Immature natural killer cell (primary cell): ENCODE measurements at regions not wholly inside any gene's neighbourhood (a gene's known extent, or its start where the extent isn't known, plus 50 kb on each side); places are given as distances from the start of the nearest gene placed in this dataset.
"Not testable (repeated sequence)": the region's sequence is repeated elsewhere in the genome, so short reads cannot be mapped to it uniquely, and the experiment has no call there.

Experiments used
- DNase-seq, 3 donors: peaks; one replicate each; pipeline ENCODE4 v3.0.0; 2022; ENCODE audit warnings: mixed read lengths in 1 of 3
- H3K27ac Mint-ChIP-seq, 6 donors: one replicate each; pipeline ENCODE4 v1.8.0; 2020; ENCODE audit warnings: mixed read lengths in 6 of 6, mild to moderate bottlenecking in 5 of 6, inconsistent platforms in 4 of 6, moderate library complexity in 3 of 6
- H3K27me3 Mint-ChIP-seq, 3 donors: one replicate each; pipeline ENCODE4 v1.8.0; 2020 to 2021; ENCODE audit warnings: low read depth in 3 of 3, mild to moderate bottlenecking in 3 of 3, mixed read lengths in 3 of 3, moderate library complexity in 3 of 3, inconsistent platforms in 1 of 3
- H3K36me3 Mint-ChIP-seq, 3 donors: one replicate each; pipeline ENCODE4 v1.8.0; 2020; ENCODE audit warnings: mixed read lengths in 3 of 3, inconsistent platforms in 2 of 3, mild to moderate bottlenecking in 2 of 3
- H3K4me1 Mint-ChIP-seq, 2 donors: one replicate each; pipeline ENCODE4 v1.8.0; 2020; ENCODE audit warnings: inconsistent platforms in 2 of 2, mild to moderate bottlenecking in 2 of 2, mixed read lengths in 2 of 2, moderate library complexity in 1 of 2
- H3K4me3 Mint-ChIP-seq, 5 donors: one replicate each; pipeline ENCODE4 v1.8.0; 2020; ENCODE audit warnings: mild to moderate bottlenecking in 5 of 5, mixed read lengths in 5 of 5, inconsistent platforms in 3 of 5, moderate library complexity in 3 of 5
- H3K9me3 Mint-ChIP-seq, 6 donors: one replicate each; pipeline ENCODE4 v1.8.0; 2020; ENCODE audit warnings: mild to moderate bottlenecking in 6 of 6, mixed read lengths in 6 of 6, inconsistent platforms in 4 of 6, moderate library complexity in 3 of 6

GRCh38 chr5:18466731-18467130, 832.5 kb downstream of the TAF11L14 start:
- Mint-ChIP-seq H3K9me3 (peaks cover 0 to 14% (median 6%) of the 10 kb centered on the region in 6 donors), H3K4me1 (no peaks in the 10 kb centered on the region), H3K36me3 (no peaks in the 10 kb centered on the region), H3K27me3 (no peaks in the 10 kb centered on the region), H3K27ac (no peak overlapping the region), H3K4me3 (no peak overlapping the region)
- DNase-seq, result no peak

GRCh38 chr5:18471791-18472190, 837.5 kb downstream of the TAF11L14 start:
- H3K9me3 Mint-ChIP-seq, result peaks cover 4 to 11% (median 6%) of the 10 kb centered on the region in 6 donors
- not testable (repeated sequence) for DNase-seq, H3K4me3 Mint-ChIP-seq, H3K36me3 Mint-ChIP-seq, H3K27me3 Mint-ChIP-seq, H3K4me1 Mint-ChIP-seq, H3K27ac Mint-ChIP-seq

DNA sequence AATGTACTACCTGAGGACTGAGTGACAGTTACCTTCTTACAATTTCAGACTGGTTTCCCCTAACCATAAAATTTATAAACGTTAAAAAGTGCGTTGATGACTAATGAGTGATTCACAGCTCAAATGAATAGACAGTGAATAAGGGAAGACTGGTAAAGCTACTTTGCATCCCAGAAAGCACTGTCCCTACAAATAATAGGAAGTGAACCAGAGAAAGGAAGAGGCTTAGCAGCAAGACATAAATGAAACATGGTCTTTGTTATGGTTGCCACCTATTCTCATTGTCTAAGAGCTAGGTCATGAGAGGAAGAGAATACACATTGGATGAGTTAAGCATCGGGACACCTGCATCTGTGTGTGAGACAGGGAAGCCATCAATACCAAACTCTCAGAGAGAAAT, 849.2 kb downstream of the TAF11L14 start:
- DNase-seq, result no peak
- no peak overlapping the region for H3K27ac Mint-ChIP-seq
- no peaks in the 10 kb centered on the region for H3K36me3 Mint-ChIP-seq
- H3K4me3 Mint-ChIP-seq, result no peak overlapping the region
- no peaks in the 10 kb centered on the region for H3K27me3 Mint-ChIP-seq
- peaks cover 3 to 25% (median 6%) of the 10 kb centered on the region in 6 donors for H3K9me3 Mint-ChIP-seq
- H3K4me1 Mint-ChIP-seq, result no peaks in the 10 kb centered on the region

DNA sequence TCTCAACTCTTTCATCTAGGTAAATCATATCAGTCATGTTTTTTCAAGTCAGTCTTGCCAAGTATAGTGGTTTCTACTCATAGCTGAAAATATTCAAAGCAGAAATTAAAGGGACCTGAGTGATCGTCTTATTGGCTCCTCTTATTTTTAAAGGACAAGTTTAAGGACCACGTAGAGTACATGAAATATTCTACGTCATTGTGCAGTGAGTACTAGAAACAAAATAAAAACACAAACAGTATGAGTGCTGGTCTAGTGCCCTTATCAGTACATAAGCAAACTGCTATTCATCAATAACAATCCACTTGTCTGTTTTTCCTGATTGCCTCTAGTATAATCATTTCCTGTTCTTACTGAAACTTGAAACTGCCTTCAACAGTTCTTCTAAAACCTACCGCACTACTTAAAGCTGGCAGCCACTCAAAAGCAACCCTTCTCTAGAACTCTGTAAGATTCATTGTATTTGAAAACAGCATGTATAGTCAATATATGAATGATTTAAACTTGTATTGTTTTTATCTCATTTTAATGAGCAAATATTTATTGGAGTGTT, 853.7 kb downstream of the TAF11L14 start:
- Mint-ChIP-seq H3K27me3 (no peaks in the 10 kb centered on the region), H3K36me3 (peaks cover 0 to 3% (median 0%) of the 10 kb centered on the region in 3 donors), H3K27ac (no peak overlapping the region), H3K4me1 (no peaks in the 10 kb centered on the region), H3K9me3 (peaks cover 6 to 32% (median 13%) of the 10 kb centered on the region in 6 donors), H3K4me3 (no peak overlapping the region)
- no peak for DNase-seq

GRCh38 chr5:18489703-18490102, 855.4 kb downstream of the TAF11L14 start:
- Mint-ChIP-seq H3K4me3 (no peak overlapping the region), H3K27ac (no peak overlapping the region)

DNA sequence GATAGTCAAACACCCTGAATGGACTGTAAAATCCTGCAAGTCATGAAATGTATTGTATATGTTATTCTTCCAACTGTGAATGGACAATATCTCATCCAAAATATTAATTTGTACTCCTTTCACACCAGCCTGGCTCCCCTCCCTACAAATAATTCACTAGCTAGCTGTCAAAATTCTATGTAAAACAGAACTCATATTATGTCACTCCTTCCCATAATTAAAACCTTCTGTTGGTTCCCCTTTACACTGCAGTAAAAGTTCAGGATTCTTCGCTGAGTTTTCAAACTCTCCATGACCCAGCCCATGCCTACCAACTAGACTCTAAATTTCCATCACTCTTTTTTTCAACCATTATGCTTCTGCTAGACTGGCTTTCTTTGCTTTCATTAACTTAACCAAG, 857.1 kb downstream of the TAF11L14 start:
- DNase-seq, result no peak
- Mint-ChIP-seq H3K36me3 (peaks cover 0 to 3% (median 0%) of the 10 kb centered on the region in 3 donors), H3K4me3 (no peak overlapping the region), H3K9me3 (peaks cover 8 to 28% (median 17%) of the 10 kb centered on the region in 6 donors), H3K27me3 (peaks cover 0 to 1% (median 0%) of the 10 kb centered on the region in 3 donors), H3K27ac (no peak overlapping the region), H3K4me1 (no peaks in the 10 kb centered on the region)

More at GRCh38 chr5:18489703-18490102, 855.4 kb downstream of the TAF11L14 start:
- Mint-ChIP-seq H3K27me3 (peaks cover 0 to 1% (median 0%) of the 10 kb centered on the region in 3 donors), H3K4me1 (no peaks in the 10 kb centered on the region), H3K9me3 (peaks cover 4 to 25% (median 16%) of the 10 kb centered on the region in 6 donors), H3K36me3 (peaks cover 0 to 3% (median 0%) of the 10 kb centered on the region in 3 donors)
- no peak for DNase-seq

DNA sequence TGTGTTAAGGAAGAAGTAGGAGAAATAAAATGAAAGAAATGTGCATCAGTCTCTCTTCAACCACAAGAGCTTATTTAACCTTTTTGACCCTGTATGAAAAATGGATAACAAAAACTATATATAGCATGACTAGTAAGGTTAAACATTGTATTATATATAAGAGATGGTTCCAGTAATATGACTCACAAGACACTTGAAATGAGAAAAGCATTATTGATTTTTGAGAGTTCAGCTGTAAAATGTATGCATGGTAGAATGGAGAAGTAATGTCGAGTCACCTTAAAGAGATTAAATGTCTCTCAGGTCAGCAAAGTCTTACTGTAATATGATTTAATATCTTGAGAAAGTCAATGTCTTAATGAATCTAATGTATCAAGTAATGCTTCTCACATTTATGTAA, 860.9 kb downstream of the TAF11L14 start:
- peaks cover 11 to 25% (median 17%) of the 10 kb centered on the region in 6 donors for H3K9me3 Mint-ChIP-seq

DNA sequence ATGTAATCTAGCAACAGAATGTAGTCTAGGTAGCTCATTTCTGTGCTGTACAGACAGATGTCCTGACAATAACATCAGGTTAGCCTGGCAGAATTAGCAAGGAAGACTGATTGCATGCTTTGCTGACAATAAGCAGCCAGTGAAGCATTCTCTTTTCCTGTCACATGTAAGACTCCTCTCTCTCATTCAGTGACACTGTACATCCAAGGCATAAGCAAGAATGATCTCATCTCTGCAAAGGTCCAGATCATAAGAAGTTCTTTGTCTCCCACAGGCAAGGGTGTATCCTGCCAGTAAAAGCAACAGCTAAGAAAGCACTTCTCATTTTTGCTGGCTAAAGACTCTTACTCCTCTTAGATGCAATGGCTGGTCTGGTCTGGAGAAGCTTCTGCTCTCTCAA, 861.8 kb downstream of the TAF11L14 start:
- no peaks in the 10 kb centered on the region for H3K36me3 Mint-ChIP-seq
- no peak overlapping the region for H3K27ac Mint-ChIP-seq
- peaks cover 9 to 20% (median 15%) of the 10 kb centered on the region in 6 donors for H3K9me3 Mint-ChIP-seq
- DNase-seq, result no peak
- H3K4me1 Mint-ChIP-seq, result no peaks in the 10 kb centered on the region
- H3K4me3 Mint-ChIP-seq, result no peak overlapping the region
- H3K27me3 Mint-ChIP-seq, result peaks cover 0 to 1% (median 0%) of the 10 kb centered on the region in 3 donors

More for the DNA sequence above, 860.9 kb downstream of the TAF11L14 start:
- Mint-ChIP-seq H3K27me3 (peaks cover 0 to 1% (median 0%) of the 10 kb centered on the region in 3 donors), H3K36me3 (peaks cover 0 to 3% (median 0%) of the 10 kb centered on the region in 3 donors), H3K4me1 (no peaks in the 10 kb centered on the region), H3K4me3 (no peak overlapping the region), H3K27ac (no peak overlapping the region)
- no peak for DNase-seq

- no peak overlapping the region for H3K27ac Mint-ChIP-seq
- no peak for DNase-seq
- peaks cover 2 to 14% (median 10%) of the 10 kb centered on the region in 6 donors for H3K9me3 Mint-ChIP-seq
- H3K36me3 Mint-ChIP-seq, result no peaks in the 10 kb centered on the region
- peaks cover 0 to 1% (median 0%) of the 10 kb centered on the region in 3 donors for H3K27me3 Mint-ChIP-seq
- no peaks in the 10 kb centered on the region for H3K4me1 Mint-ChIP-seq
- no peak overlapping the region for H3K4me3 Mint-ChIP-seq
Measured at GRCh38 chr5:18497089-18497488, 862.8 kb downstream of the TAF11L14 start.

DNA sequence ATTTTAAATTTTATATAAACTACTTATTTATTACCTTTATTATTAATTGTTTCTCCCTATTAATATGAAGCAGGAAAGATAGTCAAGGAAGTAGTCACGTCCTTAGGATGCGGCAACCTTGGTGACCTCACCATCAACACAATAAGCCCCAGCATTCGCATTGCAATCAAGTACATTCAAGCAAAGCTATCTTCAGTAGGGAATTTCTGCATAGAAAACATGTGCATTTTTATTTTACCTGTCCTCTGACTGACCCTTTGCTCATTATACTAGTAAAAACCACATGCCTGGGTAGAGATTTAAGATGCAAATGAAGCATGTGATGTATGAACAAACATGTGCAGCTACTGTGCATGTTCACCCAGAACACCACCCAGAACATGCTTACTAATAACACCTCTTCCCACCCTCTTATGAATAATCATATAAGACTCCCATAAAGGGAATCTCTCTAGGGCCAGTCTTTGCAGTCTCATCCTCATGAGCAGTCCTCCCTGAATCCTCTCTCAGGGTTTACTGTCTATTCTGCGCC, 869.6 kb downstream of the TAF11L14 start:
- no peak overlapping the region for H3K27ac Mint-ChIP-seq
- peaks cover 6 to 46% (median 21%) of the 10 kb centered on the region in 6 donors for H3K9me3 Mint-ChIP-seq
- no peaks in the 10 kb centered on the region for H3K4me1 Mint-ChIP-seq
- no peak overlapping the region for H3K4me3 Mint-ChIP-seq
- no peaks in the 10 kb centered on the region for H3K27me3 Mint-ChIP-seq
- DNase-seq, result no peak
- H3K36me3 Mint-ChIP-seq, result no peaks in the 10 kb centered on the region

DNA sequence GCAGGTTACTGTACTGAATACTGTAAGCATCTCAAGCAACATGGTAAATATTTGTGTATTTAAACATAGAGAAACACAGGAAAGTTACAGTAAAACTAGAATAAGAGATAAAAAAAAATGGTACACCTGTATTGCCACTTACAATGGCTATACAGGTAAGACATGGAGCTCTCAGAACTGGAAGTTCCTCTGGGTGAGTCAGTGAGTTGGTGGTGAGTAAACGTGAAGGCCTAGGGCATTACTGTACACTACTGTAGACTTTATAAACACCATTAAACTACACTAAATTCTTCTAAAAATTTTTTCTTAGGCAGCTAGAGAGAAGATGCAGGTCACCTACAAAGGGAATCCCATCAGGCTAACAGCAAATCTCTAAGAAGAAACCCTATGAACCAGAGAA, 872.9 kb downstream of the TAF11L14 start:
- DNase-seq, result no peak
- Mint-ChIP-seq H3K4me1 (no peaks in the 10 kb centered on the region), H3K4me3 (no peak overlapping the region)

DNA sequence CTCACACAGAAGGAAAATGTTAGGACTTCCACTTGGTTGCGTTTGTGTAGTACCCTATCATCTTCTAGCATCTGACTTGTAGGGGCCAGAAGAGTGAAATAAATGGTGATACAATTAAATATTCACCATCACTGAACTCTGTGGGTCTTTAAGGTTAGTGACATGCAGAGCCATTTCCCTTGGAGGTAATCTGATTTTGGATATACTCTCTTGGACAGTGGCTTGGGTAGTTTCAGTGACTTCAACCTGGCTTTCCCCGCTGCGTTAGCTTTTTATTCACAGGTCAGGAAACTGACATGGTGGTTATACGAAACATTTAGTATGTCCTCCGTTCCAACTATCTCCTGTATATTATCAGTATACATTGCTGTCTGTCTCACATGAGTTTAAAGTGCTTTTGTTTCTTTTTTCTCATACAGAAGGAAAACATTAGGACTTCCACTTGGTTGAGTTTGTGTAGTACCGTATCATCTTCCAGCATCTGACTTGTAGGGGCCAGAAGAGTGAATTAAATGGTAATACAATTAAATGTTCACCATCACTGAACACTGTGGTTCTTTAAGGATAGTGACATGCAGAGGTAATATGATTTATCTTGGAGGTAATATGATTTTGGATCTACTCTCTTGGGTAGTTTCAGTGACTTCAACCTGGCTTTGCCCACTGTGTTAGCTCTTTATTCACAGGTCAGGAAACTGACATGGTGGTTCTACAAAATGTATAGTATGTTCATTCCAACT, 883.6 kb downstream of the TAF11L14 start:
- Mint-ChIP-seq H3K27ac (no peak overlapping the region), H3K9me3 (peaks cover 7 to 39% (median 24%) of the 10 kb centered on the region in 6 donors), H3K4me1 (no peaks in the 10 kb centered on the region), H3K4me3 (no peak overlapping the region), H3K27me3 (peaks cover 0 to 2% (median 0%) of the 10 kb centered on the region in 3 donors), H3K36me3 (no peaks in the 10 kb centered on the region)
- no peak for DNase-seq

More for the DNA sequence above, 872.9 kb downstream of the TAF11L14 start:
- Mint-ChIP-seq H3K9me3 (peaks cover 8 to 51% (median 23%) of the 10 kb centered on the region in 6 donors), H3K27me3 (no peaks in the 10 kb centered on the region), H3K27ac (no peak overlapping the region), H3K36me3 (no peaks in the 10 kb centered on the region)

GRCh38 chr5:18523380-18523779, 889.1 kb downstream of the TAF11L14 start:
- H3K27me3 Mint-ChIP-seq, result peaks cover 0 to 2% (median 0%) of the 10 kb centered on the region in 3 donors
- H3K27ac Mint-ChIP-seq, result no peak overlapping the region
- no peaks in the 10 kb centered on the region for H3K4me1 Mint-ChIP-seq
- H3K36me3 Mint-ChIP-seq, result no peaks in the 10 kb centered on the region
- H3K9me3 Mint-ChIP-seq, result peaks cover 2 to 31% (median 17%) of the 10 kb centered on the region in 6 donors
- DNase-seq, result no peak
- H3K4me3 Mint-ChIP-seq, result no peak overlapping the region

DNA sequence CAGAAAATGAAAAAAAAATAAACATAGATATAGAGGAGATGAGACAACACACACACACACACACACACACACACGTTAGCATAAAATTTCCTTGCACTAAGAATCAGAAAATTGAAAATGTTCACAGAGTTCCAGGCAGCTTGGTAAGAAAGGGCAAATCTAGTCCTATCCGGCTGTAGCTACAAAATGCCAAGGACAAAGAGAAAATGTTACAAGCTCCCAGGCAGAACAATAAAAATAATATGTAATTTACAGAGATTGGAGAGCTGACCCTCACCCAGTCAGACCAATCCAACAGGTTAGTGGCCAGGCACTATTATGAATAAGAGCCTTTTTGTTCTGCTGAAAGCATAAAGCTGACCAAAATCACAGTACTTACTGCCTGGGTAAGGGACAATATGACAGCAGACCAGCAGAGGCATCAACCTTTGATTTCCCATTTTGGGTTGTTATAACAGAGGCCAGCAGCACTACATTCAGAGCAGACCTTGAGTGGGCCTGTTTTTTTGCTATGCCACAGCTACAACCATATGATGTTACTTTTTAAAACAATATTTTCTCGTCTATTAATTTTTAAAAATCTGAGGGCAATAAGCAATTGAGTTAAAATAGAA, 892.6 kb downstream of the TAF11L14 start:
- no peak overlapping the region for H3K27ac Mint-ChIP-seq
- H3K9me3 Mint-ChIP-seq, result peaks cover 2 to 19% (median 6%) of the 10 kb centered on the region in 6 donors
- DNase-seq, result no peak
- H3K27me3 Mint-ChIP-seq, result peaks cover 0 to 2% (median 0%) of the 10 kb centered on the region in 3 donors
- no peaks in the 10 kb centered on the region for H3K4me1 Mint-ChIP-seq
- no peaks in the 10 kb centered on the region for H3K36me3 Mint-ChIP-seq
- no peak overlapping the region for H3K4me3 Mint-ChIP-seq
